ENCODE measurements at regions not wholly inside any gene's neighbourhood (a gene's known extent, or its start where the extent isn't known, plus 50 kb on each side); places are given as distances from the start of the nearest gene placed in this dataset.

DNA sequence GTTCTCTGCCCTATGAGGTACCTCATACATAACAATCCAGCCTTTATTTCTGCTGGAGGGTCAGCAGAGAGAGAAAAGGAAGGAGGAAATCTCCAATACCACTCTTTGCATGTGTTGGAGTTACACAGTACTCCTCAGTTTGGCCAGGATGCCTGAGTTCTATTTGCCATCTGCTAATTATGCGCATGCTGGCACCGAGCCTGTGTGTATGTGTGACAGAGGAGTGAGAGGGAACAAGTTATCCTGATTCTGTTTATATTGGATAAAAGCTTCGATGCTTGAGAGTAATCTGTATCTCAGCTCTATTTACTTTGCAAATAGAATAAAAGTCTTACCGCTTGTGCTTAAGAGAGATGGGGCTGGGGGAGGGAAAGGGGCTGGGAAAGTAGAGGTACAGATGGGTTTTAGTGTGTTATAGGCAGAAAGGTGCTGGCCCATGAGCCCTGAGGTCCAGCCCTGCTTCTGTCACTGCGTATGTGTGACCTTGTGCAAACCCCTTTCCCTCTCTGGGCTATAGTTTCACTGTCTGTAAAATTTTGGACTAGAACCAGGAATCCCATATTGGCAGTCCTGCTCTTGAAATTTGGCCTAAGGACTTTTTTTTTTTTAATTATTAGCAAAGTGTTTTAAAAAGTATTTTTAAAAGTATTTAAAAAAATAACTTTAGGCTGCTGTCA, 54.5 kb upstream of the PLXNA2 start:
- DNase-seq = peak; percentile 96

DNA sequence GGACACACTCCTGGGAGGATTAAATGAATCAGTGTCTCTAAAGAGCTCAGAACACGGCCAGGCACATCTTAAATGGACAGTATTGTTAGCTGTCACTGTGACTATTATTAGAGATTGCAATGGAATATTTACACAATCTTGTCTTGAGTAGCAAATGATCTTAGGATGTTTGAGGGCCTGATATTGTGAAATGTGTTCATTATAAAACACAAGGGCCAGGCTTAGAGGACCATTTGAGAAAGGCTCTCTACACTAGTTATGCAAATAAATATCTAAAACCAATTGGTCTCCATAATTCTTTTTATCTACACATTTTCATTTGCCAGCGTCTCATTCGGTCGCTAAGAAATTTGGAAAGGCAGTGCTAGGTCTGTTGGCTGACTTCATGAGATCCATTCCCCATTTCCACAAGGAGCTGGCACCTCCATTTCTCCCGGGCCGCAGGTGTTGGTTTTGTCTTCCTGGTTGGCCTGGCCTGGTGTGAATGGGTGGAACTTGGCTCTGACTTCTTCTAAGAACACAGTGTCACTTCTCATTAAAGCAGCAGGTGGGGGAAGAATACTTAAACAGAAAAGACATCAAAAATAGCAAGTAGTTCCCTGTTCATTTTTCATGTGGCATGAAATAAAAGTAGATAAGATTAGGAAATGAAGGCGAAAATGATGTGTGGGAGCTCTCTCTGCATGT, 56.0 kb upstream of the PLXNA2 start:
- no peak for DNase-seq

DNA sequence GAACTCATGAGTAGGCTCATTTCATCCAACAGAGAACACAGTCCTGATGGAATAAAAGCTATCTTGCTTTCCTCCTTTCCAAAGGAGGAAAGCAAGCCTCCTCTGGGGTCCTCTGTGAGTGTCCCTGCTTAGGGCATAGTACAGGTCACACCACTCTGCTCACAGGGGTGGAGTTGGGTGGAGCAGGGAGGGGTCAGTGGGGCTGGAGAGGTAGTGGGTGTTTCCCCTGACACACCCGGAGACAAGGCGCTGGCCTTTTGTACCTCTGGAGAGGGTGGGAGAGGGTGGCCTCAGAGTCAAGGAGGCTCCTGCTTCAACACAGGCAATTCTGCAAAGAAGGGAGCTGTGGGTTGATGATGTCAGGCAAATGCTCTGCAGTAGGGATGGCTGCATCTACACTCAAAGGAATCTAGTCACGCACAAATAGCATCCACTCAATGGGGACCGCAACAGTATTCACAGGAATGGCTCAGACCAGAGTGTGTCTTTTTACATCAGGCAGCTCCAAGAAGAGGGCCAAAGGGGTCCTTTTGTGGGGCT, 58.6 kb upstream of the PLXNA2 start:
- no peak for DNase-seq

DNA sequence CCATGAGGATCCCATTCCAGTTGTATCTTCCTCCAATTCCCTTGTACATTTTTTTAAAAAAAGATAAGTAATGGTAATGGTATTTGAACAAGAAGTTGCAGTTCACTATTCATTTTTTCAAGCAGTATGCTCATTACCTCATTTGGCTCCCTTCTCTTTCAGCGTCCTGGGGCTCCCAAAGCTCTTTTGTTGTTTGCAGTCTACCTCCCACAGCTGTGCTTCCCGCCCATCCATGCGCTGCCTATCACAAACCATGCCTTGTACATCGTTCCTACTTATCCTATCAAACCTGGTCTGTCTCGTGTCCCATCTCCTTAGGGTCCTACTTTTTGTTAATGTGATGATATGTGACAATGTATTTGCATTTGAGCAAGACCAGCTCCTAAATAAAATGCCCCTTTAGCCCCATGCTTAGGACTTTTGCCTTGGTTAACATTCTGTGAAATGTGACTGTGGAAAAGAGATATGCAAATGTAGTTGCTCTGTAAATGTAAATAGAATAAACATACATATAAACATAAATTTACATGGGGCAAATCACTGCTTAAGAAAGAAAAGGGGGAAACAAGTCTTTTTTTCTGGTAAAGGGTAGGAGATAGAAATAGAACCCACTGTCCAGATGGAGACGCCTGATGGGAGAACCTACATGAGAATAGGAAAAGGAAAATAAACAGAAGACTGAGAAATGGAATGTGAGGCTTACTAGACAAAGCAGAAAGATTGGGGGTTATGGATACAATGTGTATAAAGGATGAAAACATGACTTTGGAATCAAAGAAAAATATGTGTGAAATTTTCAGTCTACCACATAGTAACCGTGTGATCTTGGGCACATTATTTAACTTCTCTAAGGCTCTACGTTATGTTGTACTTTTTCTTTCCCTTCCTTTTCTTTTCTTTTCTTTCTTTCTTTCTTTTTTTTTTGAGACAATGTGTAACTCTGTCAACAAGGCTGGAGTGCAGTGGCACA, 59.8 kb upstream of the PLXNA2 start:
- no peak for DNase-seq

DNA sequence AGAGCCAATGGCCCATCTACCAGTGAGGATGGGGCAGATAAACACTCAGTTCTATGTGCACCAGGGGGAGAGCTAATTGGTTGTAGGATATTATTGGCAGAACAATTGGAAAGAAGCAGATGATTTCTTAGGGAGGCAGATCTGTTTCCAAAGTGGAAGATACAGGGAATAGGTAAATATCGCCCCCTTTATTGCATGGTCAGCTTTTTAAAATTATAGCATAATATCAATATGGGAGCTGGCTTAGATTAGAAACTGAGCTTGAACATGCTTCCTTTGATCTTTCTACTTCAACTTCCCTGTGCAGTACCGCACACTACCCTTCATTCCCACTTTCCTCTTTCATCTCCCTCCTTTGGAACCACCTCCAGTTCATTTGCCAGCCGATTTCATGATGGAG, 64.0 kb upstream of the PLXNA2 start:
- no peak for DNase-seq

DNA sequence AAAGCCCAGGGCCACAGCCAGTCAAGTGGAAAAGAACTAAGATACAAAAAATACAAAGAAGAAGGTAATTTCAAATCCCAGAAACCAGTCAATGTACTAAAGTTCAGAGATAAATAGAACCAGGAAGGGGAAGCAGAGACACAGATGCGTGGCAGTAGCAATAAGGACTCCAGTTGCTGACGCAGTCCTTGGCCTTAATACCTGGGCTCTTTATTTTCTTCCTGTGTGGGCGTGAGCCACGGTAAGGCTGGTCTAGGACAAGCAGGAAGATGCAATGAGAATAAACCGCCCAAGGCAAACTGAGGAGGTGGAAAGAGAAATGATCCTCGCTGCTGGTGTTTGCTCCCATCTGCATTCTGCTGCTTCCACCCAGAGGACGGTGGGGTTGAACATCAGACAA, 65.6 kb upstream of the PLXNA2 start:
- no peak for DNase-seq

DNA sequence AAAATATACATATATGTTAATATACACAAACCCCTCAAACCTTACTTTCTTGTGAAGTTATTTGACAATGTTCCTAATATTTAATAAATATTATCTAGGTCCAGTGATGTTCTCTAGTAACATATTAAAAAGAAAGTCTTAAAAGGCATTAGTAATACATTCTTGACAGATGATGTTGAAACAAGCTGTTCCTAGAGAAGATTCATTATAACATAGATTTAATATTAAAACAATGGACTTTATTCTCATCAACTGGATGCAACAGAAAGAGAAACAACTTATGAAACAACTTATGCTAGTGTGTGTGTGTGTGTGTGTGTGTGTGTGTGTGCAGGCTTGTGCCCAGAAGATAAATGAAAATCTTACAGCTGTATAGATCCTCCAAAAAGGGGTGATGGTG, 68.5 kb upstream of the PLXNA2 start:
- no peak for DNase-seq

DNA sequence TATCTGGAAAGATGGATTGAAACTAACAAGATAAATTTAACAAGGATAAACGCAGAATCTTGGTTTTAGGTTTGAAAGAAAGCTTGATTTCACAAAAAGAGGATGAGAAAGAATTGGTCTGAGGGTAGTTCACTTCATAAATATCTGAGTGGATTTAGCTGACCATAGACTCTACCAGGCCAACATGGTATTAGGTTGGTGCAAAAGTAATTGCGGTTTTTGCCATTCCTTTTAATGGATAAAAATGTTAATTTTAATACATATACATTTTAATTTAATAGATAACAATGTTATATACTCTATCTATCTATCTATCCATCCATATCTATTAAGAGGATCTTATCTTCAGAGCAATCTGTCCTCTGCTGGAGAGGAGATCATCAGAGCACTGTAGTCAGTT, 70.2 kb upstream of the PLXNA2 start:
- DNase-seq = no peak

DNA sequence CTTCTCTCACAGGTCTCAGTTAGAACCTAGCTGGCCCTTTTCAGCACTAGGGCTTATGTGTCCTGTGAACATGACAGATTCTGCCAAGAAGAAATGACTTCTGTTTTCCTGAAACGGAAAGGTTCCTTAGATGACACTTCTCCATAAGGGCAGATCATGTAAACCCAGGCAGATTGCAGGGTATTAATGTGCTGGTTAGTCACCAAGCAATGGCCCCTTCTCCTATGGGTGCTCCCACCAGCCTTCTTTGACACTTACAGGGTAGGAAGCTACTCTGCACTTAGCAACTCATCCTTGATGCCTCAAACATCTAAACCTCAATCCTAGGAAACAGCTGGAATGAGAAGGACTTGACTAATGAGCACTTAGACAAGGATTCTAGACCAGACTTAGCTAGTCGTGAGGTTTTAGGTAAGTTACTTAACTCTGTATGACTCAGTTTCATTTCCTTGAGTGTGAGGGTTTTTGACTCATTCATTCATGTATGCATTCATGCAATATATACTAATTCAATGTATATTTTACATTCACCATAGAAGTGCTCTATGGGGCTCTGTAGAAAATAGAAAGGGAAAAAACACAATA, 74.1 kb upstream of the PLXNA2 start:
- no peak for DNase-seq

DNA sequence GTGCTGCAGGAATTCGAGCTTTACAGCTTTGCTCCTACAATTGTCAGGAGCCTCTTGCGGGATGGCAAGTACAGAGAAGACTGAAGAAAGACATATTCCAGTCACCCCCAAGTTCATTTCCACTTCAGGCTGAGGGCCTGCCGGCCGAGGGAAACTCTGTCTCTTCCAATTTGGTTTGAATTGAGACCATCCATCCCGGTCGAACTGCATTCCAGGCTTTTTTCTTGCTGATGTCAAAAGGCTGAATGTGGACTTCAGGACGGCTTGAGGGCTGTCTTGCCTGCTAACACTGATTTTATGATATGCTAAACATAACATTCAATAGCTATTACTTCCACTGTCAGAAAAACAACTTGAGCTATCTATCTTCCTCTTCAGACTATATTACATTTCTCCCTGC, 79.8 kb upstream of the PLXNA2 start:
- DNase-seq = no peak

DNA sequence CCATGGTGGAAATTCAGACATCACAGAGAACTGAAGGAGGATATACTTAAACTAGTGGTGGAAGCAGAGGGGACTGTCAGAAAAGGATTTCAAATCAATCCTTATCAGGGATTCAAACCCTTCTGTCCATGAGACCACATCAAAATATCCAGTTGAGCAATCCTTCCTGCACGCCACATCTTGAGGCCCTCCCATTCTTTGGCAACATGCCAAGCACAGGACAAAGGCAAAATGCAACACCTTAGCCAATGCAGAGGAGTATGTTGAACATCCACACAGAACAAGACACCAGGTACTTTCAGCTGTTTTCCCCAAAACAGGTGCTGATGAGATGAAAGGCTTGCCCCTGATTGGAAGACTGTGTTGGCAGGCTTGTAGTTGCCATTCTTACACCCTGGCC, 81.8 kb upstream of the PLXNA2 start:
- DNase-seq = no peak

DNA sequence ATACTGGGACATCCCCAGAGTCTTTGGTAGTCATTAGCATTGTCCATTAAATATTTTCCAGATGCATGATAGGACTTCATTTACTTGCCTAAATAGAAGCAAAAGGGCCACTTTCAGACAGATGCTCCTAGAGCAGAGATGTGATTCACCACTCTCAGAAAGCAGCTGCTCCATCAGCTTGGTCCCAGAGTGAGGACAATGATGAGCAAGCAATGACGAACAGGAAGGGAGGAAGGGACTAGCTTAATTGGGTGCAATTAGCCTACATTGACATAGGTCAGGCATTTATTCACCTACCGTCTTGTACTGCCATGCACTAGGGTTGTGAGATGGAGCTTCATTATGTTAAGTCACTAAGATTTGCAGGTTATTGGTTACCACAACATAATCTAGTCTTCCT, 85.1 kb upstream of the PLXNA2 start:
- no peak for DNase-seq

DNA sequence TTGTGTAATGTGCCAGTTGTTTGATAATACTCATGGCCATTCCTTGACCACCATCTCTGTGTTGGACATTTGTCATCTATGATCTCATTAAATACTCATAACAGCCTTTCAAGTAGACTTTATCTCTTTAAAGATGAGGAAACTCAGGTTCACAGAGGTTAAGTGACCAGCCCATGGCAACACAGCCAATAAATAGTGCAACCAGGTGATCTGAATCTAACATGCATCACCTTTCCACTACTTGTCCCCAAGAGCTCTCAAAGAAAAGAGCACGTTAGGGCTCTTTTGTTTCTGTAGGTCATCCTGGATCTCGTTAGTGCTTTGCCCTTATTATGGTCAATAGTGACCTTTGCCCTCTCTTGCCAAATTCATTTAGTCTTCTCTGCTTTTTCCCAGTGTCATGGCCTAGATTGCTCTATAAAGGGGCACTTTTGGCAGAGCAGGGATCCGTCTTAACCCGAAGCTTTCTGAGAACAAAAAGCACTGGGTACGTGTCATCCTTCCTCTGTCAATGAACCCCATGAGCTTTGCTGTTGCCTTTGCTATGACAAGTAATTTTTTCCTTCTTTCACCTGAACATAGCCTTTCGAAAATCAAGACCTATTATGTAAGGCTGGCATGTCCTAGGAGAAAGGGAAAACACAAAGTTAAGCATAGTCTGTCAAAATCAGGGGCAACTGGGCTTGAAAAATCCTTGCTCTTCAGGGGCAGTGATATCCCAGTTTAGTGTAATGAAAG, 88.0 kb upstream of the PLXNA2 start:
- DNase-seq = no peak

DNA sequence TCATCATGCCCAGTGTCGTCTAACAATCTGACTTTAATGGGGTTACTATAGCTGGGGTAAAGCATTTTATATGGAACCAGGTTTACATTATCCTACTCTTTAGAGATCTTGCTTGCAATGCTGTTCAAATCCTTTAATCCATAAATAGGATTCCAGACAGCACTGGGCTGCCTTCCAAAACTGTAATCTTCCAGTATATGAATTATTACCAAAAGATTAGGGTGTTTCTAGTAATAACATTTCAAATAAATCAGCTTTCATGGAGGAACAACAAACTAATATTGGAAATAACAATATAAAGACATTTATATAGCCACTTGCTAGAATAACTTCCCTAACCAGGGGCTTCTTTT, 88.6 kb upstream of the PLXNA2 start:
- no peak for DNase-seq

DNA sequence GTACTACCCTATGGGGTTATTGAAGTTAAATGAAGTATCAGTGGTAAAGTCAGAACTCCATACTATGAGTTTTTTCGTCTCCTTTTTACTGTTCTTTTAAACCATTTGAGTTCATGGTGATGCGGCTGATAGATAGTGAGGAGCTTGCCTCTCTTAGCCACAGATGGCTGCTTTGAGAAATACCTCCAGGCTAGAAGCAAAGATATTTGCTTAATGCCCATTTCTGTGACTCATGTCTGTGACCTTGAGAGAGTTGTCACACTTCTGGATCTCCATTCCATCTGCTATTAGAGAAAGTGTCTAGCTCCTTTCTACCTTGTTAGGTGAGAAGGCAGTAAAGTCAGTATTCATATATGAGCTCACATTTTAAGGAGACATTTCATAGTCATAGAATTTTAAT, 89.5 kb upstream of the PLXNA2 start:
- DNase-seq = no peak

DNA sequence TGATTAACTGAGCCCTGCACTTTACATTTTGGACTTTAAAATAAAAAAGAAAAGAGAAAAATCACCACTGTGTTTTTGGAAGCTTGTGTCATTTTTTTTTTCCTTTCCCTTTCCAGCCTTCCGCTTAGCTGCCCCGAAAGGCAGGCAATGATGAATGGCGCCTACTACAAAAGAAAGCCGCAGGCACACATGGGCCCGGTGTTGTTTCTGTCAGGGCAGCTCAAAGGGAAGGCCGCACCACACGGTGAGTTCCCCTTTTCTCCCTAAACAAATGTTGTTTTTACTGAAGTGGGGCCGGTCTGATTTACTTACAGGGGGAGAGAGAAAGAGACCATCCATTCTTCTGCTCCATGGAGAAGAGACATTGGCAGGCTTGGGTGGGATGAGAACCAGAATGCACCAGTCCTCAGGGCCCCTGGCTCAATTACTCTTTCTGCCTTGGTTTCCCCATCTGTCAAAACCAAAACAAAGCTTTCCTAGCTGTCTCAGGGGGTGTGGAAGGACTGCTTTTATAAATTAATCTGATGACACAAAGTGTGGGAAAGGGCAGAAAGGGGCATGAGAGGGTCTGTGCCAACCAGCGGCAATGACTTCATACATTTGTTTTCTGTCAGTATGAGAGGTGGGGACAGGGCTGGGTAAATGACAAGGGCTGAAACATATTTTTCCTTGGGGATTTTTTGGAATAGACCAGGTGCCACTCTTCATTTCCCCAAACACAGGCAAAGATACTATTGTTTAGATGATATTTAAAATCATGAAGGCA, 91.4 kb upstream of the PLXNA2 start:
- no peak for DNase-seq

DNA sequence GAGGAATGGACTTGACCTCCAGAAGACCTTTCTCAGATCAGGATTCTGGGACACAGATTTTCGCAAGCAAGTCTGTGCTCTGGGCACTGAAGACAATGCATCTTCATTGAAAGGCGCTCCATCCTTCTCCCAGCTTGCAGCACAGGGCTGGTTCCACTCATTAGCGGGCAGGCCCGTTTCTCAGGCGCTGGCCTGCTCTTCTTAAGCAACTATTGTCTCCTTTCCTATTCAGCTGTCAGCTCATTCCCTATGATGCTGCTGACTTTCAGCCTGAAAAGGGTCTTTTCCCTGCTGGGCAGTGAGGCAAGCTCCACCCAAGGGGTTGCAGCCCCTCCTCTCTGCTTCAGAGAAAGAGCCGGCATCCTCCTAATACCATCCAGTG, 91.9 kb upstream of the PLXNA2 start:
- DNase-seq = no peak

DNA sequence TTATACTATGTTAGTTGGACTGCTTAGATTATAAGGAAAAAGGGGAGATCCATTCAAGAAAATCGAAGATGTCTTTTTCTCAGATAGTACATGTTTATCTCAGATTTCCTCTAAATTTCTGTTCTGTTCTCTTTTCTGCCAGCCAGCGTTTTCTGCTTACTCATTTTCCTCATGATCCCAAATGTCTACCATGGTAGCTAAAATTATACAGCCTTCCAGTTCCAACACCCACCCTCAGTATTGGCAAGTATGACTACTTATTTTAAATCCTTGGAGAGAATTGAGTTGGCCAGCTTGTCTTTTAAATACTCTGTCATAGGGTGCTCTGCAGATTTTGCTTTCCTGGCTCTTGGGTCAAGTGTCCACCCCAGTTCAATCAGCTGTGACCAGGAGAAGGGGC, 95.7 kb upstream of the PLXNA2 start:
- no peak for DNase-seq

DNA sequence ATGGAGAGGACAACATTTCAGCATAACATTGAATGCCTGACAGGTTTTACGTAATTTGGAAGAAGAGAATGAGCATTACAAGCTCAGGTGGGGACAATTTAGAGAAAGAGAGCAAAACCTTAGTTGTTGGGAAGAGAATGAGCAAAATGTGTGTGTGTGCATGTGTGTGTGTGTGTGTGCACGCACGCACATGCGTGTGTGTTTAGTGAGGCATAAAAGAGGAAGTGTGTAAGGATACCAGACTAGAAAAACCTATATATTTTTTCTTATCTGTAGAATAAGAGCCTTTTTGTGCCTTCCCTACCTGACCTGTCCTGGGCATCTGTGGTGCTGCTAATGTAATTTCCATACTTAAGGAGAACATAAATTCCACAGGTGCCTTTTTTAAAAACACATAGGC, 99.0 kb upstream of the PLXNA2 start:
- DNase-seq = no peak

DNA sequence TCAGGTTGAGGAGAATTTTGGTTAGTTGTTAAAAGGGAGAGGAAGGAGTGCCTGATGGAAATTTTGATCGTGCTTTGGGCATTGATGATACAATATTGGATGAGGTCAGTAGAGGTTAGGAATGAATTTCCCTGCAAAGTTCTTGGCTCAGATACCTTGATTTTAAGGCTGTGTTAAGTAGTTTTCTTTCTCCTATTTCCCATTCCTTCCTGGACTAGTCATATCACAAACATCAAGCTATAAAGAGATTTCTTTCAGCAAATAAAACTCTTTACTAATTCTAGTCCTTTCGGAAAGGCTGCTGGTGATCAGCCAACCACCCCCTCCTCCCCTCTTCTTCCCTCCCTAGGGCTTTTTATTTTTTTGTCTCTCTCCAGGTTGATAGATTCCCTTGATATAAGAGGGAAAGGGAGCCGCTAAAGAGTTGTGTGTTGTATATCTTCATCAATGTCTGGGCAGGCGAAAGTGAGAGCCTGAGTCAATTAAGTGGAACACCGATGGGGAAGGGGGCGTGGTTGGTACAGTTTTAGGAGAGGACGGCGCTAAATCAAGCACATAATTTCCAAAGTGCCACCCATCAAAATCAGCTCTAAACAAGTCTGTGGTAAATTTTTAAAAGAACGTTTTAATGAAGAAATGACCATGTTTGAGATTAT, 100.1 kb upstream of the PLXNA2 start:
- DNase-seq = no peak

DNA sequence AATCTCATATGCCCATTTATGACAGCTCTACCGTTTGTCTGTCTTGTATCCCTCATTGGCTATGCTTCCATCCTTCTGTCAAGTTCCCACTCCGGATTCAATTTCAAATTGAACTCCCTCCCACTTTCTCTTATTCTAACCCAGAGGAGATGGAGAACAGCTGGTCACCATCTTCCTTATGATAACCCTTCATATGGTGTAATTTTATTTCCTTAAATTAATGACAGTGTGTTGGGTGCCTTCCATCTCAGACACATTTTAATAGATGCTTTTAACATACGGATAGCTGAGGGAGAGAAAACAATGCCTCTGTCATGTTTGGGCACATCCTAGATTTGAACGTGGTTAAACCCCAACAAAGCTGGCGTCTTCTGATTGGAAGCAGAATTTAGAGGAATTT, 103.0 kb upstream of the PLXNA2 start:
- DNase-seq = no peak
